H1 (cell line): ENCODE measurements at regions not wholly inside any gene's neighbourhood (a gene's known extent, or its start where the extent isn't known, plus 50 kb on each side); places are given as distances from the start of the nearest gene placed in this dataset.

ENCODE experiments used
- CTCF ChIA-PET: fragments of 300-600 bp; sonication (Branson Sonifier 250); formaldehyde crosslinking; loops from one replicate; lab custom pipeline; 2021; ENCODE audit not compliant: partially characterized antibody; lab: Charles Lee
- POLR2A ChIA-PET: fragments of 300-600 bp; sonication (Branson Sonifier 250); formaldehyde crosslinking; loops from one replicate; lab custom pipeline; 2021; ENCODE audit warnings: inconsistent platforms; ENCODE audit not compliant: partially characterized antibody; lab: Charles Lee
- DNase-seq, 2 experiments: peaks; one replicate each; pipeline versions ENCODE4 v3.0.0 to v3.0.0-alpha.2; 2010 to 2022; ENCODE audit warnings: low spot score in 2 of 2, low read depth in 1 of 2, mixed read lengths in 1 of 2
- FAIRE-seq: peaks from 2 replicates; lab custom pipeline; 2011; peaks lifted over from hg19 to GRCh38; lab: Jason Lieb, UNC
- H2AFZ ChIP-seq: 2 replicates; pipeline ENCODE4 v1.8.1; 2012; ENCODE audit warnings: low read length, inconsistent platforms
- H2AK5ac ChIP-seq: 2 replicates; pipeline ENCODE4 v1.6.1; 2013; ENCODE audit warnings: low read depth, low read length
- H2BK120ac ChIP-seq: replicated peaks from 2 replicates; pipeline ENCODE3; 2013; ENCODE audit warnings: low read depth, low read length, inconsistent platforms
- H2BK12ac ChIP-seq: 2 replicates; pipeline ENCODE4 v1.6.1; 2013; ENCODE audit warnings: low read depth, low read length
- H2BK15ac ChIP-seq: 2 replicates; pipeline ENCODE4 v1.6.1; 2013; ENCODE audit warnings: low read length
- H2BK20ac ChIP-seq: 2 replicates; pipeline ENCODE4 v1.6.1; 2013; ENCODE audit warnings: low read length
- H2BK5ac ChIP-seq: 2 replicates; pipeline ENCODE4 v1.6.1; 2013; ENCODE audit warnings: low read depth, low read length
- H3K14ac ChIP-seq: 2 replicates; pipeline ENCODE4 v1.6.1; 2013; ENCODE audit warnings: inconsistent platforms; ENCODE audit not compliant: insufficient read length
- H3K18ac ChIP-seq: 2 replicates; pipeline ENCODE4 v1.6.1; 2013; ENCODE audit warnings: low read length; ENCODE audit errors: extremely low read depth
- H3K23ac ChIP-seq: 2 replicates; pipeline ENCODE4 v1.6.1; 2013; ENCODE audit warnings: inconsistent platforms; ENCODE audit not compliant: insufficient read length
- H3K23me2 ChIP-seq: 2 replicates; pipeline ENCODE4 v1.6.1; 2013; ENCODE audit warnings: low read depth, low read length
- H3K27ac ChIP-seq: 2 replicates; pipeline ENCODE4 v1.6.1; 2011; ENCODE audit warnings: low read depth, low read length, inconsistent platforms
- H3K27me3 ChIP-seq, 4 experiments: replicated peaks in 1 of 4; 1 replicate in 1 of 4; 2 replicates in 3 of 4; pipeline versions ENCODE4 v1.6.1 to v1.8.1; 2011 to 2013; ENCODE audit warnings: low read length in 3 of 4, mild to moderate bottlenecking in 3 of 4, inconsistent platforms in 2 of 4, mixed read lengths in 2 of 4, moderate library complexity in 1 of 4; ENCODE audit not compliant: control insufficient read depth in 3 of 4, insufficient read depth in 3 of 4; ENCODE audit errors: extremely low read depth in 1 of 4
- H3K36me3 ChIP-seq, 4 experiments: 2 replicates each; pipeline versions ENCODE4 v1.6.1 to v1.8.1; 2011 to 2013; ENCODE audit warnings: mild to moderate bottlenecking in 4 of 4, low read length in 3 of 4, moderate library complexity in 2 of 4, control low read depth in 1 of 4, inconsistent platforms in 1 of 4; ENCODE audit not compliant: insufficient read depth in 4 of 4, control insufficient read depth in 2 of 4
- H3K4ac ChIP-seq: replicated peaks from 2 replicates; pipeline ENCODE3; 2013; ENCODE audit warnings: low read length, low read depth, mixed read lengths, inconsistent platforms; ENCODE audit not compliant: insufficient read length
- H3K4me1 ChIP-seq, 4 experiments: replicated peaks in 1 of 4; 1 replicate in 1 of 4; 2 replicates in 3 of 4; pipeline versions ENCODE4 v1.6.1 to v1.8.1; 2011 to 2013; ENCODE audit warnings: low read length in 3 of 4, inconsistent platforms in 2 of 4, mixed read lengths in 1 of 4; ENCODE audit not compliant: insufficient read depth in 4 of 4, control insufficient read depth in 3 of 4
- H3K4me2 ChIP-seq, 2 experiments: 2 replicates each; pipeline versions ENCODE4 v1.6.1 to v1.8.1; 2011 to 2013; ENCODE audit warnings: low read depth in 2 of 2, low read length in 2 of 2, control low read depth in 1 of 2, inconsistent platforms in 1 of 2, mild to moderate bottlenecking in 1 of 2; ENCODE audit not compliant: insufficient read depth in 1 of 2
- H3K4me3 ChIP-seq, 4 experiments: fragments of 200-600, 300-600 bp in 1 of 4; sonication (generic), shearing (Covaris generic), sonication (Bioruptor Twin) in 1 of 4; 2 replicates each; pipeline versions ENCODE4 v1.5.1 to v1.8.1; 2011 to 2016; ENCODE audit warnings: low read length in 4 of 4, low read depth in 3 of 4, control low read depth in 2 of 4, inconsistent platforms in 2 of 4, mild to moderate bottlenecking in 2 of 4, mixed read lengths in 1 of 4, moderate library complexity in 1 of 4; ENCODE audit not compliant: insufficient read depth in 2 of 4; ENCODE audit errors: extremely low read depth in 1 of 4
- H3K56ac ChIP-seq: replicated peaks from 2 replicates; pipeline ENCODE3; 2013; ENCODE audit warnings: low read depth, mild to moderate bottlenecking, mixed read lengths, low read length, inconsistent platforms; ENCODE audit not compliant: insufficient read length
- H3K79me1 ChIP-seq: 2 replicates; pipeline ENCODE4 v1.6.1; 2013; ENCODE audit warnings: low read depth, low read length, control low read depth
- H3K79me2 ChIP-seq, 2 experiments: 2 replicates each; pipeline versions ENCODE4 v1.6.1 to v1.8.1; 2012 to 2013; ENCODE audit warnings: low read length in 2 of 2, mild to moderate bottlenecking in 2 of 2, inconsistent platforms in 1 of 2; ENCODE audit not compliant: insufficient read depth in 2 of 2, control insufficient read depth in 1 of 2
- H3K9ac ChIP-seq, 4 experiments: replicated peaks in 1 of 4; 1 replicate in 1 of 4; 2 replicates in 3 of 4; pipeline versions ENCODE4 v1.6.1 to v1.8.1; 2011 to 2013; ENCODE audit warnings: low read depth in 3 of 4, low read length in 3 of 4, control low read depth in 2 of 4, mild to moderate bottlenecking in 2 of 4, moderate library complexity in 2 of 4, inconsistent platforms in 1 of 4; ENCODE audit errors: extremely low read depth in 1 of 4
- H3K9me3 ChIP-seq, 2 experiments: 2 replicates each; pipeline versions ENCODE4 v1.6.1 to v1.8.1; 2012 to 2013; ENCODE audit warnings: mild to moderate bottlenecking in 2 of 2, moderate library complexity in 2 of 2, control low read depth in 1 of 2, inconsistent platforms in 1 of 2, low read depth in 1 of 2, low read length in 1 of 2, mixed read lengths in 1 of 2; ENCODE audit not compliant: insufficient read depth in 2 of 2
- H4K20me1 ChIP-seq, 2 experiments: replicated peaks in 1 of 2; 2 replicates each; pipeline versions ENCODE3 to v1.8.1; 2011 to 2013; ENCODE audit warnings: inconsistent platforms in 2 of 2, low read length in 2 of 2, mild to moderate bottlenecking in 1 of 2; ENCODE audit not compliant: insufficient read depth in 2 of 2, control insufficient read depth in 1 of 2
- H4K5ac ChIP-seq: 2 replicates; pipeline ENCODE4 v1.6.1; 2013; ENCODE audit warnings: low read length, low read depth, mixed read lengths, inconsistent platforms; ENCODE audit not compliant: insufficient read length
- H4K8ac ChIP-seq: 2 replicates; pipeline ENCODE4 v1.8.0; 2013; ENCODE audit warnings: mild to moderate bottlenecking, moderate library complexity, low read length, inconsistent platforms; ENCODE audit not compliant: insufficient read depth; ENCODE audit errors: extremely low read depth
- H4K91ac ChIP-seq: replicated peaks from 2 replicates; pipeline ENCODE3; 2013; ENCODE audit warnings: low read length, mixed read lengths, inconsistent platforms; ENCODE audit not compliant: insufficient read length
- CTBP2 ChIP-seq: IDR thresholded peaks from 2 replicates; pipeline ENCODE4 v1.7.0; 2011; ENCODE audit warnings: borderline replicate concordance, mild to moderate bottlenecking, moderate library complexity, mixed read lengths, low read length; ENCODE audit not compliant: insufficient read depth, insufficient read length
- HDAC2 ChIP-seq, 2 experiments: fragments of 300-600 bp in 1 of 2; sonication (generic) in 1 of 2; IDR thresholded peaks; 2 replicates each; pipeline ENCODE4 v1.6.1; 2011 to 2012; ENCODE audit warnings: low read depth in 2 of 2, low read length in 2 of 2, mild to moderate bottlenecking in 2 of 2, moderate library complexity in 2 of 2, borderline replicate concordance in 1 of 2, inconsistent platforms in 1 of 2
- NANOG ChIP-seq: IDR thresholded peaks from 2 replicates; pipeline ENCODE4 v1.6.1; 2011; ENCODE audit warnings: low read length, low read depth, mild to moderate bottlenecking, inconsistent platforms; ENCODE audit not compliant: insufficient read depth, poor library complexity, severe bottlenecking
- NRF1 ChIP-seq: IDR thresholded peaks from 2 replicates; pipeline ENCODE4 v1.6.1; 2011; ENCODE audit warnings: mild to moderate bottlenecking, low read depth, low read length, improper control_type of control experiment
- RNF2 ChIP-seq: fragments of 200-900, 300-1000 bp; sonication (generic); IDR thresholded peaks from 2 replicates; pipeline ENCODE4 v1.7.1; 2016; ENCODE audit warnings: borderline replicate concordance, low read depth, mild to moderate bottlenecking, antibody characterized with exemption, low read length; ENCODE audit not compliant: poor library complexity, severe bottlenecking; ENCODE audit errors: missing control alignments
- RXRA ChIP-seq: IDR thresholded peaks from 2 replicates; pipeline ENCODE4 v1.6.1; 2011; ENCODE audit warnings: low read depth, mild to moderate bottlenecking, low read length, moderate library complexity; ENCODE audit not compliant: insufficient read depth
- SP1 ChIP-seq: IDR thresholded peaks from 2 replicates; pipeline ENCODE4 v1.6.1; 2011; ENCODE audit warnings: low read depth, low read length
- SP2 ChIP-seq: IDR thresholded peaks from 2 replicates; pipeline ENCODE4 v1.6.1; 2012; ENCODE audit warnings: mild to moderate bottlenecking, low read length, inconsistent platforms
- TAF1 ChIP-seq: IDR thresholded peaks from 2 replicates; pipeline ENCODE4 v1.6.1; 2011; ENCODE audit warnings: mild to moderate bottlenecking, low read depth, low read length
- TBP ChIP-seq: IDR thresholded peaks from 2 replicates; pipeline ENCODE4 v1.6.1; 2011; ENCODE audit warnings: low read depth, low read length, improper control_type of control experiment
- YY1 ChIP-seq: IDR thresholded peaks from 2 replicates; pipeline ENCODE4 v1.6.1; 2011; ENCODE audit warnings: low read depth, mild to moderate bottlenecking, low read length
- WGBS, 2 experiments: shearing (Covaris generic) in 1 of 2; methylation state at CpG; one replicate each; pipeline versions ENCODE4 v1.1.6 to v1.1.7; 2013 to 2015; ENCODE audit warnings: low lambda C conversion rate in 2 of 2, mixed read lengths in 2 of 2, inconsistent platforms in 1 of 2, low coverage in 1 of 2, missing lambda C conversion rate in 1 of 2; ENCODE audit not compliant: insufficient replicate concordance in 2 of 2, insufficient coverage in 1 of 2, insufficient read length in 1 of 2; ENCODE audit errors: extremely low coverage in 1 of 2, missing lambda C conversion rate in 1 of 2; 5-methylcytosine and 5-hydroxymethylcytosine counted together

- Histone ChIP-seq H3K14ac (no peak overlapping the region), H3K9ac (no peak overlapping the region), H3K23ac (no peak overlapping the region), H4K5ac (no peak overlapping the region), H4K91ac (no peak overlapping the region), H2BK20ac (no peak overlapping the region), H3K23me2 (no peaks in the 10 kb centered on the region), H3K79me2 (no peaks in the 10 kb centered on the region), H2BK5ac (no peak overlapping the region), H4K20me1 (no peaks in the 10 kb centered on the region), H3K4ac (no peak overlapping the region), H3K56ac (no peak overlapping the region), H3K27ac (no peak overlapping the region), H2BK15ac (no peak overlapping the region), H3K4me3 (no peak overlapping the region), H2BK12ac (no peak overlapping the region), H3K9me3 (no peaks in the 10 kb centered on the region), H2AFZ (no peak overlapping the region), H2AK5ac (no peak overlapping the region), H3K27me3 (no peaks in the 10 kb centered on the region; a peak in 1 of 7 replicates), H3K36me3 (no peaks in the 10 kb centered on the region), H3K18ac (no peak overlapping the region), H2BK120ac (no peak overlapping the region), H3K79me1 (no peaks in the 10 kb centered on the region), H3K4me1 (peaks cover 0 to 8% (median 2%) of the 10 kb centered on the region in 4 experiments; a peak in 1 of 7 replicates), H3K4me2 (no peak overlapping the region), H4K8ac (no peak overlapping the region)
- POLR2A ChIA-PET: no interaction called here
- WGBS, 2 experiments: 93% methylated on average over 3 of the region's 3 CpGs; no CpG with 5 or more reads in 1 of the 2 experiments
- CTCF ChIA-PET: interaction anchor here (1.2 kb wide), 1 partner anchor 8 kb away, joined by 3 read pairs; no protein-coding TSS in a partner anchor
- DNase-seq (no peak), FAIRE-seq (no peak)
- no peak for TF ChIP-seq NRF1
- no peak for TF ChIP-seq CTBP2
- TF ChIP-seq RXRA: no peak
- TF ChIP-seq HDAC2 (IDR thresholded peaks at IDR 0.05; ENCODE audit: borderline replicate concordance in 1 of 2, low read depth in 2 of 2, low read length in 2 of 2): no peak
- no peak for TF ChIP-seq YY1
- no peak for TF ChIP-seq SP1
- no peak for TF ChIP-seq RNF2
- TF ChIP-seq TAF1: no peak
- TF ChIP-seq TBP: no peak
- no peak for TF ChIP-seq NANOG
- TF ChIP-seq SP2: no peak
Observed at GRCh38 chr6:51218181-51218580, 399.5 kb downstream of the TFAP2B start.
